Peyer's patch (tissue), 4 donors: ENCODE measurements at regions not wholly inside any gene's neighbourhood (a gene's known extent, or its start where the extent isn't known, plus 50 kb on each side); places are given as distances from the start of the nearest gene placed in this dataset.

Experiments
- DNase-seq, 3 donors: peaks; one replicate each; pipeline ENCODE4 v3.0.0-alpha.2; 2017 to 2019
- H3K27ac ChIP-seq, 4 donors: fragments of 200-600 bp; sonication (generic); one replicate each; pipeline ENCODE4 v1.5.1; 2016 to 2019
- H3K27me3 ChIP-seq, 2 donors: fragments of 200-600 bp; sonication (generic); one replicate each; pipeline ENCODE4 v1.5.1; 2019
- H3K36me3 ChIP-seq, 3 donors: fragments of 200-600 bp; sonication (generic); one replicate each; pipeline ENCODE4 v1.5.1; 2016 to 2019
- H3K4me1 ChIP-seq, 4 donors: fragments of 200-600 bp; sonication (generic); one replicate each; pipeline ENCODE4 v1.5.1; 2016 to 2019
- H3K4me3 ChIP-seq, 4 donors: fragments of 200-600 bp; sonication (generic); 1 replicate in 3 of 4; 2 replicates in 1 of 4; pipeline ENCODE4 v1.5.1; 2016 to 2019; ENCODE audit warnings: mild to moderate bottlenecking in 1 of 4
- H3K9me3 ChIP-seq, 4 donors: fragments of 200-600 bp; sonication (generic); one replicate each; pipeline ENCODE4 v1.5.1; 2016 to 2019; ENCODE audit warnings: mild to moderate bottlenecking in 1 of 4
- CTCF ChIP-seq, 6 experiments: fragments of 450-650 bp in 4 of 6; fragments of 200-600 bp in 2 of 6; sonication (generic) in 1 of 6; IDR thresholded peaks; one replicate each; pipeline ENCODE4 v1.5.1; 2017 to 2019; ENCODE audit warnings: antibody characterized with exemption in 6 of 6, mild to moderate bottlenecking in 3 of 6, moderate library complexity in 1 of 6
- POLR2A ChIP-seq, 2 donors: fragments of 450-650 bp; IDR thresholded peaks; one replicate each; pipeline ENCODE4 v1.5.1; 2017; ENCODE audit warnings: antibody characterized with exemption in 2 of 2, mild to moderate bottlenecking in 2 of 2, moderate library complexity in 2 of 2

GRCh38 chr2:118525346-118525745 is 322.1 kb downstream of the EN1 start:
- Histone ChIP-seq H3K4me1 (no peaks in the 10 kb centered on the region), H3K36me3 (no peaks in the 10 kb centered on the region), H3K9me3 (no peaks in the 10 kb centered on the region), H3K27me3 (no peaks in the 10 kb centered on the region), H3K27ac (no peak overlapping the region), H3K4me3 (no peak overlapping the region)
- TF ChIP-seq CTCF (IDR thresholded peaks at IDR 0.05): no peak
- TF ChIP-seq POLR2A (IDR thresholded peaks at IDR 0.05): no peak
- no peak for DNase-seq

GRCh38 chr2:118524911-118525310 is 322.5 kb downstream of the EN1 start:
- H3K4me1 ChIP-seq: no peaks in the 10 kb centered on the region
- H3K4me3 ChIP-seq: no peak overlapping the region
- TF ChIP-seq POLR2A (IDR thresholded peaks at IDR 0.05) (no peak), CTCF (IDR thresholded peaks at IDR 0.05) (no peak)
- no peaks in the 10 kb centered on the region for H3K9me3 ChIP-seq
- H3K27ac ChIP-seq: no peak overlapping the region
- H3K27me3 ChIP-seq: no peaks in the 10 kb centered on the region
- DNase-seq: no peak
- no peaks in the 10 kb centered on the region for H3K36me3 ChIP-seq

GRCh38 chr2:118523761-118524160 is 323.7 kb downstream of the EN1 start:
- no peak overlapping the region for H3K27ac ChIP-seq

GRCh38 chr2:118521960-118522359 is 325.5 kb downstream of the EN1 start:
- Histone ChIP-seq H3K4me1 (no peaks in the 10 kb centered on the region), H3K36me3 (no peaks in the 10 kb centered on the region), H3K4me3 (no peak overlapping the region), H3K27me3 (no peaks in the 10 kb centered on the region), H3K27ac (no peak overlapping the region), H3K9me3 (no peaks in the 10 kb centered on the region)
- no peak for DNase-seq
- TF ChIP-seq CTCF (IDR thresholded peaks at IDR 0.05): no peak
- TF ChIP-seq POLR2A (IDR thresholded peaks at IDR 0.05): no peak

More at GRCh38 chr2:118523761-118524160, 323.7 kb downstream of the EN1 start:
- no peaks in the 10 kb centered on the region for H3K9me3 ChIP-seq
- H3K4me1 ChIP-seq: no peaks in the 10 kb centered on the region
- no peaks in the 10 kb centered on the region for H3K36me3 ChIP-seq
- H3K4me3 ChIP-seq: no peak overlapping the region
- TF ChIP-seq CTCF (IDR thresholded peaks at IDR 0.05) (no peak), POLR2A (IDR thresholded peaks at IDR 0.05) (no peak)
- no peak for DNase-seq
- H3K27me3 ChIP-seq: no peaks in the 10 kb centered on the region

GRCh38 chr2:118521272-118521671 is 326.2 kb downstream of the EN1 start:
- no peaks in the 10 kb centered on the region for H3K27me3 ChIP-seq
- no peaks in the 10 kb centered on the region for H3K9me3 ChIP-seq
- H3K27ac ChIP-seq: no peak overlapping the region
- H3K36me3 ChIP-seq: no peaks in the 10 kb centered on the region
- H3K4me3 ChIP-seq: no peak overlapping the region
- TF ChIP-seq CTCF (IDR thresholded peaks at IDR 0.05) (no peak), POLR2A (IDR thresholded peaks at IDR 0.05) (no peak)
- no peaks in the 10 kb centered on the region for H3K4me1 ChIP-seq
- DNase-seq: no peak

GRCh38 chr2:118520246-118520645 is 327.2 kb downstream of the EN1 start:
- no peak for DNase-seq
- no peak overlapping the region for H3K4me3 ChIP-seq
- H3K9me3 ChIP-seq: no peaks in the 10 kb centered on the region

More at GRCh38 chr2:118520246-118520645, 327.2 kb downstream of the EN1 start:
- H3K4me1 ChIP-seq: no peaks in the 10 kb centered on the region
- no peaks in the 10 kb centered on the region for H3K36me3 ChIP-seq
- no peak overlapping the region for H3K27ac ChIP-seq
- no peaks in the 10 kb centered on the region for H3K27me3 ChIP-seq
- TF ChIP-seq CTCF (IDR thresholded peaks at IDR 0.05) (no peak), POLR2A (IDR thresholded peaks at IDR 0.05) (no peak)
